ENCODE measurements at regions not wholly inside any gene's neighbourhood (a gene's known extent, or its start where the extent isn't known, plus 50 kb on each side); places are given as distances from the start of the nearest gene placed in this dataset.

DNA sequence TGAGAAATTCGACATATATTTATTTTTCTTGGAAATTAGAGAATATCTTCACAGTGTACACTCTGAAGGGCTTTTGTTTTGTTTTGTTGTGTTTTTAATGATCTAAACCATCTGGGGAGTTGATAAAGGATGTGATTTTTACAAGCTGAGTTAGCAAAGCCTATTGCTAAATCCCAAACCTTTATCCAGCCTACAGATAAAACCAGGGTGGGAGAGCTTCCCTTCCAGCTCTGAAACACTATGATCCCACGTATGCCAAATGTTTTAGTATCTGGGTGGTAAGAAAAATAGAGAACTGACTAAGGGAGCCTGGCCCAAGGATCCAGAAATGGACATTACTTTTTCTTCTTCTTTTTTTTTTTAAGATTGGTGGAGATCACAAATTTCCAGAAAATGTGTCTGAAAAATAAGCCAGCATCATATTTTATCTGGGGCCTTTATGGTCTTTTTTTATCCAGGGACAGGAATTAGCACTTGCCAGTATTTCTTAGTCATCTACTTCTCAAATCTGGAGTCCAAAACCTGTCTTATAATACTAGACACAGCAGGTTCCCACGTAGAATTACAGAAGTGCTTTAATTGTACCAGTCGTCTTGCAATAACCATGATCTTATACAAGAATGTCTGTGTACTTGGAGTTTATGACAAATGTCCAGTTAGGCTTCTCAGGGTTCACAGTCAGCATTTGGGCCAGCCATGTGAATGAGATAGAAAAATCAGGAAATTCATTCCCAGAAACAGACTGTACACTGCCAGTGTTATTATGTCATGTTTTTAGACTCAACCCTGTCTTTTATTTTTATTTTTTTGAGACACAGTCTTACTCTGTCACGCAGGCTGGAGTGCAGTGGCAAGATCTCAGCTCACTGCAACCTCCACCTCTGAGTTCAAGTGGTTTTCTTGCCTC, 290.8 kb upstream of the MPDZ start:
- Mint-ChIP-seq H3K27me3 (ENCODE audit: low read depth in 2 of 2) (no peaks in the 10 kb centered on the region), H3K4me1 (no peaks in the 10 kb centered on the region), H3K9me3 (peaks cover 3% of the 10 kb centered on the region in 2 donors), H3K27ac (no peak overlapping the region), H3K4me3 (no peak overlapping the region), H3K36me3 (no peaks in the 10 kb centered on the region)
- intact Hi-C loops (cut with micrococcal nuclease), result no loop called here
- Histone ChIP-seq H3K36me3 (ENCODE audit: control insufficient read depth, insufficient read depth, low read length) (no peaks in the 10 kb centered on the region), H3K27me3 (ENCODE audit: control insufficient read depth, insufficient read depth, low read length) (no peaks in the 10 kb centered on the region), H3K27ac (ENCODE audit: low read length) (no peak overlapping the region), H3K4me1 (ENCODE audit: control insufficient read depth, insufficient read depth, low read length) (no peaks in the 10 kb centered on the region), H3K9me3 (ENCODE audit: control insufficient read depth, insufficient read depth, low read length) (no peaks in the 10 kb centered on the region), H3K4me3 (ENCODE audit: low read length) (no peak overlapping the region)
- TF ChIP-seq, protein P1, sequence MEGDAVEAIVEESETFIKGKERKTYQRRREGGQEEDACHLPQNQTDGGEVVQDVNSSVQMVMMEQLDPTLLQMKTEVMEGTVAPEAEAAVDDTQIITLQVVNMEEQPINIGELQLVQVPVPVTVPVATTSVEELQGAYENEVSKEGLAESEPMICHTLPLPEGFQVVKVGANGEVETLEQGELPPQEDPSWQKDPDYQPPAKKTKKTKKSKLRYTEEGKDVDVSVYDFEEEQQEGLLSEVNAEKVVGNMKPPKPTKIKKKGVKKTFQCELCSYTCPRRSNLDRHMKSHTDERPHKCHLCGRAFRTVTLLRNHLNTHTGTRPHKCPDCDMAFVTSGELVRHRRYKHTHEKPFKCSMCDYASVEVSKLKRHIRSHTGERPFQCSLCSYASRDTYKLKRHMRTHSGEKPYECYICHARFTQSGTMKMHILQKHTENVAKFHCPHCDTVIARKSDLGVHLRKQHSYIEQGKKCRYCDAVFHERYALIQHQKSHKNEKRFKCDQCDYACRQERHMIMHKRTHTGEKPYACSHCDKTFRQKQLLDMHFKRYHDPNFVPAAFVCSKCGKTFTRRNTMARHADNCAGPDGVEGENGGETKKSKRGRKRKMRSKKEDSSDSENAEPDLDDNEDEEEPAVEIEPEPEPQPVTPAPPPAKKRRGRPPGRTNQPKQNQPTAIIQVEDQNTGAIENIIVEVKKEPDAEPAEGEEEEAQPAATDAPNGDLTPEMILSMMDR (IDR thresholded peaks at IDR 0.05), result no peak
- ATAC-seq (no peak), DNase-seq (no peak)
- WGBS (ENCODE audit: insufficient coverage), result 77% methylated on average over 4 of the region's 5 CpGs

DNA sequence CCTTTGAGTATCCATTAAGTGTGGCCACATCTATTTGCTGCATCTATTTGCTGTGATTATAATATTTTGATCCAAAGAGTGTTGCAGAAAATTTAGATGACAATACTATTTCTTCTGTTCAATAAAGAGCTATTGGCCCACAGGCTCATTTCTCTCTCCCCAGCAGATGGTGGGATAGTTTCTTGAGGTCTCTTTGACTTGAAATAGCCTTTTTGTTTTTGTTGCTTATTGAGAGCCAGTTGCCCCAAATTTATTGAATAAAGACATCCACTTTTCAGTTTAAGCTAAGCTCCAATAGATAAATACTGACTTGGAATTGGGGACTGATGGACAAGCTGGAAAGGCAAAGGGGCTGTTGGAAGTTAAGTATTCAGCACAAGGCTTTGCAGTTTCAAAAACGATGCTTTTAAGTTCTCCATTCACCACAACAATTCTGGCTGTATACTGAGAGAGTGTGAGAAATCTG, 290.1 kb upstream of the MPDZ start:
- TF ChIP-seq, protein P1 (IDR thresholded peaks at IDR 0.05), result no peak
- Histone ChIP-seq H3K4me1 (ENCODE audit: control insufficient read depth, insufficient read depth, low read length) (no peaks in the 10 kb centered on the region), H3K36me3 (ENCODE audit: control insufficient read depth, insufficient read depth, low read length) (no peaks in the 10 kb centered on the region), H3K4me3 (ENCODE audit: low read length) (no peak overlapping the region), H3K27ac (ENCODE audit: low read length) (no peak overlapping the region), H3K27me3 (ENCODE audit: control insufficient read depth, insufficient read depth, low read length) (no peaks in the 10 kb centered on the region), H3K9me3 (ENCODE audit: control insufficient read depth, insufficient read depth, low read length) (no peaks in the 10 kb centered on the region)
- DNase-seq (no peak), ATAC-seq (no peak)
- Mint-ChIP-seq H3K9me3 (peaks cover 0 to 3% of the 10 kb centered on the region in 2 donors), H3K4me1 (no peaks in the 10 kb centered on the region), H3K27me3 (ENCODE audit: low read depth in 2 of 2) (no peaks in the 10 kb centered on the region), H3K4me3 (no peak overlapping the region), H3K27ac (no peak overlapping the region), H3K36me3 (no peaks in the 10 kb centered on the region)
- intact Hi-C loops (cut with micrococcal nuclease), result no loop called here
- no CpG with 5 or more reads among the region's 1 CpG for WGBS (ENCODE audit: insufficient coverage)

DNA sequence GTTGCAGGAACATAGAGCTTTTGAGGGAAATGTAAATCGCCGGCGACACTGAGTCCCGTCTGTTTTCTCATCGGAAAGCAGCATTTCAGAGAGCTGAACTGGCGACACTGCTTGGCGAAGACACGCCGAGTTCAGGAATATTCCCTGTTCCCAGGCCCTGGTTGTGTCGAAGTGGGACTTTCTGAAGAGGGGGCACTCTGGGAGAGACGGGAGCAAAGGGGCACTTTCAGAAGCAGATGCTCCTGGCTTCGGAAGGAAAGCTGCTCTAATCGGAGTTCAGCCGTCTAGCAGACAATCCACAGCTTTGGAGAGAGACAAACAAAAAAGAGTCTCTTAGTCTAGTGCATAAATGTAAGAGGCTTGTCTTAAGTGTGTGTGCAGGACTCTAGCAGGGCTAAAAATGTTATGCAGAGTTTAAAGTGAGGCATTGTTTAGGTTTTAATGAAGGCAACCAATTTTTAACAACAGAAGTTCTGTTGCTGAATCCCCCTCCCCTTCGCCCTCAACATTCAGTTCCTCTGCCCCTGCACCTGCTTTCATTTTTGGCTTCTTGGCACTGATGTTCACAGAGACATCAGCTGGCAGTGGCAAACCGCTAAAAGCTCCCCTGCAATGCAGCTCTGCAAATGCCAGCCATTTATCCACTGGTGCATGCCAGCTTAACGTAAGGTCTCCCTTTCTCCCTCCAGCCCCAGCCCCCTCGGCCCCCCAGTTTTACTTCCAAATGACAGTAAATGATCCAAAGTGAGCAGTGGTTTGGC, 289.5 kb upstream of the MPDZ start:
- 7% methylated on average over 17 of the region's 18 CpGs for WGBS (ENCODE audit: insufficient coverage)
- Histone ChIP-seq H3K36me3 (ENCODE audit: control insufficient read depth, insufficient read depth, low read length) (no peaks in the 10 kb centered on the region), H3K4me1 (ENCODE audit: control insufficient read depth, insufficient read depth, low read length) (no peaks in the 10 kb centered on the region), H3K27me3 (ENCODE audit: control insufficient read depth, insufficient read depth, low read length) (no peaks in the 10 kb centered on the region), H3K9me3 (ENCODE audit: control insufficient read depth, insufficient read depth, low read length) (no peaks in the 10 kb centered on the region), H3K4me3 (ENCODE audit: low read length) (no peak overlapping the region), H3K27ac (ENCODE audit: low read length) (no peak overlapping the region)
- intact Hi-C loops (cut with micrococcal nuclease), result no loop called here
- DNase-seq (no peak), ATAC-seq (no peak)
- Mint-ChIP-seq H3K27ac (no peak overlapping the region), H3K36me3 (no peaks in the 10 kb centered on the region), H3K4me3 (no peak overlapping the region), H3K4me1 (no peaks in the 10 kb centered on the region), H3K9me3 (peaks cover 3 to 4% of the 10 kb centered on the region in 2 donors), H3K27me3 (ENCODE audit: low read depth in 2 of 2) (no peaks in the 10 kb centered on the region)
- TF ChIP-seq, protein P1 (IDR thresholded peaks at IDR 0.05), result no peak

All from natural killer cell (primary cell).